Activated CD4-positive, alpha-beta memory T cell treated with anti-CD3 and anti-CD28 coated beads, Interleukin-2, amount 10 ng/mL, durations not matched to agents 7 days and 5 days (primary cell): ENCODE measurements at regions not wholly inside any gene's neighbourhood (a gene's known extent, or its start where the extent isn't known, plus 50 kb on each side); places are given as distances from the start of the nearest gene placed in this dataset.

ENCODE experiments used
- CTCF ChIA-PET: fragments of 350-600 bp; sonication (Branson Sonifier 250); formaldehyde crosslinking; loops from one replicate; lab custom pipeline; 2021; ENCODE audit warnings: antibody characterized with exemption, inconsistent platforms; lab: Charles Lee
- POLR2A ChIA-PET: fragments of 350-600 bp; sonication (Branson Sonifier 250); formaldehyde crosslinking; loops from one replicate; lab custom pipeline; 2021; ENCODE audit warnings: antibody characterized with exemption; lab: Charles Lee
- DNase-seq: peaks from one replicate; pipeline ENCODE4 v3.0.0-alpha.2; 2020
- H3K27ac Mint-ChIP-seq: one replicate; pipeline ENCODE4 v1.8.0; 2021; ENCODE audit warnings: mild to moderate bottlenecking, mixed read lengths
- H3K27me3 Mint-ChIP-seq: one replicate; pipeline ENCODE4 v1.8.0; 2021; ENCODE audit warnings: mixed read lengths
- H3K36me3 Mint-ChIP-seq: one replicate; pipeline ENCODE4 v1.8.0; 2021; ENCODE audit warnings: low read depth, mixed read lengths
- H3K4me1 Mint-ChIP-seq: one replicate; pipeline ENCODE4 v1.8.0; 2021; ENCODE audit warnings: mixed read lengths
- H3K4me3 Mint-ChIP-seq: one replicate; pipeline ENCODE4 v1.8.0; 2021; ENCODE audit warnings: mild to moderate bottlenecking, mixed read lengths
- H3K9me3 Mint-ChIP-seq: one replicate; pipeline ENCODE4 v1.8.0; 2021; ENCODE audit warnings: mixed read lengths

DNA sequence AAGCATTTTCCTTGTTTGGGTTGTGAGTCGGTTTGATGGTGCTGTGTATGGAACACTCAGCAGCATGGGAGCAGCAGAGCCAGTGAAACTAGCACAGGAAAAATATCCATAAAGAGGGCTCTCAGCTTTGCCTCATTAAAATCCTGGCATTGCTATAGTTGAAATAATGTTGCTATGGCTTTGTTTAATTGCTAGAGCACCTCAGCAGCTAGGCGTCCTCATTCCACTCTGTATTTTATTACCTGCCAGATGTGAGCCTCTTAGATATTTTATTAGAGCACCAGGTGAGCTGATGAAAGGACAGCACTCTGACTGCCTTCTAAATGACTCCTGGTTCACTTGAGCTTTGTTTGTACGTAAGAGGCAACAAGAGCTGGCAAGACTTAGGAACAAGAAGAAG is 232.4 kb downstream of the MTX2 start:
- POLR2A ChIA-PET, result no interaction called here
- H3K27ac Mint-ChIP-seq, result no peak overlapping the region
- H3K27me3 Mint-ChIP-seq, result peaks cover 19% of the 10 kb centered on the region
- CTCF ChIA-PET, result no interaction called here
- no peaks in the 10 kb centered on the region for H3K36me3 Mint-ChIP-seq
- H3K9me3 Mint-ChIP-seq, result no peaks in the 10 kb centered on the region
- no peak for DNase-seq
- no peaks in the 10 kb centered on the region for H3K4me1 Mint-ChIP-seq
- H3K4me3 Mint-ChIP-seq, result no peak overlapping the region

DNA sequence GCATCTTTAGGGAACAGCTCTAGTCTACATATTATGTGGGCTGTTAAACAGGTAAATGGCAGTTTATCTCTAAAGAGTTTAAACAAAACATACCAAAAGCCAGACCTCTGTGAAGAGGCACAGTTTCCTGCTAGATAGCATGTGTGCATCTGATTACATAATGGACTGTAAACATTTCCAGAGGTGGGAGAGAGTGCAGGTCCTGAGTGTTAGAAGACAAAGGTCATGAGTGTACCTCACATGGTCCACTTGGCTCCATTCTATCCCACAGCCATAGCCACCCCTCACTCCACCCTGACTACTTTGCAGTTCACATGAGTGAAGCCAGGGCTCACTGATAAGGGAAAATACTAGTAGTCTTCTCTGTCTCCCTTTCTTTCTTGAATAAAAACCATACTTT is 233.4 kb downstream of the MTX2 start:
- ChIA-PET CTCF (no interaction called here), POLR2A (no interaction called here)
- no peaks in the 10 kb centered on the region for H3K9me3 Mint-ChIP-seq
- peaks cover 19% of the 10 kb centered on the region for H3K27me3 Mint-ChIP-seq
- no peak overlapping the region for H3K4me3 Mint-ChIP-seq
- H3K27ac Mint-ChIP-seq, result no peak overlapping the region
- no peak for DNase-seq
- H3K4me1 Mint-ChIP-seq, result no peaks in the 10 kb centered on the region
- H3K36me3 Mint-ChIP-seq, result no peaks in the 10 kb centered on the region

DNA sequence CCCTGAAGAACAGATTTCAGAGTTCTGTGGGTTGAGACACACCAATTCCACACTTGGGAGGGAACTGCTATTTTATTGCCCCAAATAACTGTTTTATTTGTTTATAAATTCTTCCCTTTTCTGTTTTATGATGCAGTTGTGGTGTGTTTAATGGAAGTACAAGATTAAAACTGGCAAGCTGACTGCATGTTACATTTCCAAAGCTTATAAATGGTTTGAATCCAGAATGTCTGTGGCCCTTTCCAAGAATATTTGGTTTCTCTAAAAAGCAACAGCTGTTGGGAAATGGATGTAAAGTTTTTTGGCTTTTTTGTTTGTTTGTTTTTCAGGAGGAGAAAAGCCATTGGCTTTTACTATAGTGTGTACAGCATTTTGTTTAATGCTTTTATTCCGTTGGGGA is 234.5 kb downstream of the MTX2 start:
- no peaks in the 10 kb centered on the region for H3K9me3 Mint-ChIP-seq
- no peaks in the 10 kb centered on the region for H3K36me3 Mint-ChIP-seq
- ChIA-PET CTCF (interaction anchor here (0.9 kb wide), 1 partner anchor 14 kb away, joined by 3 read pairs; no protein-coding TSS in a partner anchor), POLR2A (no interaction called here)
- no peak for DNase-seq
- no peak overlapping the region for H3K4me3 Mint-ChIP-seq
- no peak overlapping the region for H3K27ac Mint-ChIP-seq
- peaks cover 7% of the 10 kb centered on the region for H3K4me1 Mint-ChIP-seq
- peaks cover 15% of the 10 kb centered on the region for H3K27me3 Mint-ChIP-seq

DNA sequence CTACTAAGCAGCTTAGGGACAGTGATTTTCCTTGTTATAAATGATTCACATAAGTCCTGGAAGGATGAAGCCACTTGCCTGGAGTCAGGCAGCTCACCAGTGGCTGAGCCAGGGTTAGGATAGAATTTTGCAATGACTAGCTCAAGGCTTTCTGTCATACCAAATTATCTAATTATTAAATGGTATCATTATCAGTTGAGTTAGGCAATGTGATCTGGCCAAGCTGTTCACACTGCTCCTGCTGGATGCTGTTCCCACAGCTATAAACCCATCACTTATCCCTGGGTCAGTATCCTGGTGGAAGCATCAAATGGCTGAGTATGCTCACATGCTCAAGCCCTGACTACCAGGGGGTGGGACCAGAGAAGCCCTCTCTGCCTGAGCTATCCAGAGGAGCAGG is 235.2 kb downstream of the MTX2 start:
- Mint-ChIP-seq H3K4me1 (peaks cover 12% of the 10 kb centered on the region), H3K27me3 (peaks cover 15% of the 10 kb centered on the region), H3K4me3 (no peak overlapping the region), H3K27ac (no peak overlapping the region), H3K9me3 (no peaks in the 10 kb centered on the region), H3K36me3 (no peaks in the 10 kb centered on the region)
- no peak for DNase-seq
- POLR2A ChIA-PET, result no interaction called here
- CTCF ChIA-PET, result interaction anchor here (0.9 kb wide), 1 partner anchor 14 kb away, joined by 3 read pairs; no protein-coding TSS in a partner anchor

DNA sequence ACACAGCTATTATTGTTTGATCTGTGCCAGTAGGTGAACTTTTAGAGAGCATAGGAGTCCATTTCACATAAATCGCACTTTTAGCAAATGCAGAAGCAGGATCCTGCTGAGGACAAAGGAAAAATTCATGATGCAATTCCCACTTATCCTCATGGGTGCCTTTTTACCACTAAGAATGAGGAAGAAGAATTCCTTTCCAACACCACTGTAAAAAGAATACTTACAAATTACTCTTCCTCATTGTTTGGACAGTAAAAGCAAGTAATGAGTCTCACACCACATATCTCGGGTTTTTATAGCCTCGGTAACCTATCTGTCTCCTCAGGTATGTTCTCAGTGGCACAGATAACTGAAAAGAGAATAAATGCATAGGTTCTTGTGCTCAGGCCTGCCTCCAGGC is 238.5 kb downstream of the MTX2 start:
- no peak overlapping the region for H3K27ac Mint-ChIP-seq
- no peaks in the 10 kb centered on the region for H3K9me3 Mint-ChIP-seq
- peaks cover 5% of the 10 kb centered on the region for H3K27me3 Mint-ChIP-seq
- ChIA-PET POLR2A (no interaction called here), CTCF (no interaction called here)
- no peak for DNase-seq
- peaks cover 12% of the 10 kb centered on the region for H3K4me1 Mint-ChIP-seq
- H3K36me3 Mint-ChIP-seq, result no peaks in the 10 kb centered on the region
- no peak overlapping the region for H3K4me3 Mint-ChIP-seq

DNA sequence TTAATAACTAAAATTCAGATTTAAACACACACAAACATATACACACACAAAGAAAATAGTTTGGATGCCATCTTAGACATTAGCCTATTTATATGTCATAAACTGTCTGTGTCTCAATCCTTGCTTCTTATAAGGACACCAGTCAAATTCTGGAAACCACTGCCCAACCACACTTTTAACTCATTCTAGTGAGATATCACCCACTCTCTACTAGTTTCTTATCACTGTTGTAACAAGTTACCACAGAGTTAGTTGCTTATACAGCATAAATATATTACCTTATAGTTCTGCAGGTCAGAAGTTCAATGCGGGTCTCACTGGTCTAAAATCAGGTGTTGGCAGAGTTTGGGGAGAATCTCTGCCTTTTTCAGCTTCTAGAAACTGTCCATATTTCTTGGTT is 239.1 kb downstream of the MTX2 start:
- no peaks in the 10 kb centered on the region for H3K9me3 Mint-ChIP-seq
- ChIA-PET CTCF (no interaction called here), POLR2A (no interaction called here)
- no peak for DNase-seq
- peaks cover 4% of the 10 kb centered on the region for H3K27me3 Mint-ChIP-seq
- no peak overlapping the region for H3K4me3 Mint-ChIP-seq
- no peak overlapping the region for H3K27ac Mint-ChIP-seq
- H3K4me1 Mint-ChIP-seq, result peaks cover 12% of the 10 kb centered on the region
- no peaks in the 10 kb centered on the region for H3K36me3 Mint-ChIP-seq

DNA sequence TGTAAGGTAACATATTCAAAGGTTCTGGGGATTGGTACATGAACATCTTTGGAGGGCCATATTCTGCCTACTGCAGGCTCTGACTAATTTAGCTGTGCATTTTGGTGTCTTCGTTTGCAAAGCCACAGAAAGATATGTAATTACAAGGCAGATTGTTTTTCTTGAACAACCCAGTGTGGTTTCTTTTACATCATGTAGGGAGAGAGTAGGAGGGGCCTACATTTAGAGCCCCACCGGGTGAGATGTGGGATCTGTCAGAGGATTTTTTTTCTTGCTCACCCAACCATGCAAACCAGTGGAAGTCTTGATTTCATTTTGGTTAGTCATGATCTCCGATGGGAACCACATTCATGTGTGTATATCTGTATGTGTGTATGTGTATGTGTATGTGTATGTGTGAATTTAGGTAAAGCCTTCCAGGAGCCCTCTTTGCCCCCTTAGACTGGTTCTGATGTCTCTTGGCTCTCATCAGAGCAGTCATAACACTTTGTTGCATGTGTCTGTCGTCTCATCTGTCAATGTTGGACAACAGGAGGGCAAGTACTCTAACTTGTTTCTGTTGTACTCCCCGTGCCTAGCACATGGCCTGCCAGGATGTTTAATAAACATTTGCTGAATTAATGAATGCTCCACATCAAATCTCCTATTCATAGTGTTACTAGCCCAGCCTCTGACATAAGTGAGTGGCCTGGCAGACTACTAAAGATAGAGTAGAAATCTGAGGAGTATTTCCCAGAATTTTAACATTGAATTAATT is 239.9 kb downstream of the MTX2 start:
- Mint-ChIP-seq H3K4me3 (no peak overlapping the region), H3K4me1 (peaks cover 12% of the 10 kb centered on the region), H3K27me3 (no peaks in the 10 kb centered on the region), H3K27ac (no peak overlapping the region), H3K9me3 (no peaks in the 10 kb centered on the region), H3K36me3 (no peaks in the 10 kb centered on the region)
- ChIA-PET POLR2A (no interaction called here), CTCF (no interaction called here)
- DNase-seq, result no peak

DNA sequence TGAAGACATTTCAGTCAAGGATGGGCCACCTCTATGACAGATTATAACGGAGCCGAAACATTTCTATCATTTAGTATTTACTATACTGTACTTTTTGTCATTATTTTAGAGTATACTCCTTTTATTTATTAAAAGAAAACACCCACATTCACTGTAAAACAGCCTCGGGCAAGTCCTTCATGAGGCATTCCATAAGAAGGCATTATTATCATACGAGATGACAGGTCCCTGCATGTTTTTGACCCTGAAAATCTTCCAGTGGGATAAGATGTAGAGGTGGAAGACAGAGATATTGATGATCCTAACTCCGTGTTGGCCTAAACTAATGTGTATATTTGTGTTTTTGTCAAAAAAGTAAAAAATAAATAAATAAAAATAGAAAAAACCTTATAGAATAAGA is 245.0 kb downstream of the MTX2 start:
- Mint-ChIP-seq H3K4me1 (peaks cover 14% of the 10 kb centered on the region), H3K9me3 (no peaks in the 10 kb centered on the region), H3K36me3 (no peaks in the 10 kb centered on the region), H3K4me3 (no peak overlapping the region), H3K27ac (no peak overlapping the region), H3K27me3 (peaks cover 6% of the 10 kb centered on the region)
- ChIA-PET CTCF (interaction anchor here (1.1 kb wide), 1 partner anchor 40 kb away, joined by 3 read pairs; no protein-coding TSS in a partner anchor), POLR2A (no interaction called here)
- DNase-seq, result no peak

DNA sequence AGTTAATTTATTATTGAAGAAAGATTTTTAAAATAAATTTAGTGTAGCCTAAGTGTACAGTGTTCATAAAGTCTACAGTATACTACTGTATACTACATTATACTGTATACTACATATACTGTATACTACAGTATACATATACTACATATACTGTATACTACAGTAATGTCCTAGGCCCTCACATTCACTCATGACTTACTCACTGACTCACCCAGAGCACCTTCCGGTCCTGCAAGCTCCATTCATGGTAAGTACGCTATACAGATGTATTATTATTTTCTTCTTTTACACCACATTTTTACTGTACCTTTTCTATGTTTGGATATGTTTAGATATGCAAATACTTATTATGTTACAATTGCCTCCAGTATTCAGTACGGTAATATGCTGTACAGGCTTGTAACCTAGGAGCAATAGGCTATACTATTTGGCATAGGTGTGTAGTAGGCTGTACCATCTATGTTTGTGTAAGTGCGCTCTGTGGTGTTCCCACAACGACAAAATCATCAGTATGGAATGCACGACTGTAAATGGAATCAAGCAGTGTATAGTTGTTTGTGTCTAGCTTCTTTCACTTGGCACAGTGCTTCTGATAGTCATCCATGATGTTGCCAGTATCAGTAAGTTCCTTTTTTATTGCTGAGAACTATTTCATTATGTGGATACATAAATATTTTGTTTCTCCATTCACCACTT is 245.7 kb downstream of the MTX2 start:
- no peaks in the 10 kb centered on the region for H3K36me3 Mint-ChIP-seq
- ChIA-PET POLR2A (no interaction called here), CTCF (interaction anchor here (1.1 kb wide), 1 partner anchor 39 kb away, joined by 3 read pairs; no protein-coding TSS in a partner anchor)
- H3K27ac Mint-ChIP-seq, result no peak overlapping the region
- no peak for DNase-seq
- H3K9me3 Mint-ChIP-seq, result no peaks in the 10 kb centered on the region
- peaks cover 6% of the 10 kb centered on the region for H3K27me3 Mint-ChIP-seq
- H3K4me3 Mint-ChIP-seq, result no peak overlapping the region
- peaks cover 13% of the 10 kb centered on the region for H3K4me1 Mint-ChIP-seq

DNA sequence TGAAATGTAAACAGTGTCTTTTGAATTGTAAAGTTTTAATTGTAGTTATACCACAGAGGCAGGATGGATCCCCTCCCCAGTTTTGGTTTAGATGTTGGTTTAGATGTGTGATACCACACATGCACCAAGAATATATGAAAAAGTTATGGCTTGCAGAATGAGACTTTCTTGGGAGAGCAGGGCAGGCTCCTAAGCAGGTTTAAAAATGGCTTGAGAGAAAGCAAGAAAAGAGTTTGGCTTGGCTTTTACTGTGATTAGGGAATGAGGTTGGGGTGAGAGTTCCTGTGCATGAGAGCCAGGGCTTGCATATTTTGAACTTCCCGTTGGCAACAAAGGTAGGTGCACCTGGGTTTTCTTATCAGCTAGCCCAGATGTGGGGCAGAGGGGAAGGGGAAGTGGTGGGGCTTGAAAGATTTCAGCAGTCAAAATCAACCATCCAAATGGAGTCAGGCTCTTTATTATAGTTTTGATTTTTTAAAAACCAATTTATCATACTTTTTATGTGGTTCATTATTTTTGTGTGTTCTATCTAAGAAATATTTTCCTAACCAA is 246.9 kb downstream of the MTX2 start:
- no peak for DNase-seq
- POLR2A ChIA-PET, result no interaction called here

DNA sequence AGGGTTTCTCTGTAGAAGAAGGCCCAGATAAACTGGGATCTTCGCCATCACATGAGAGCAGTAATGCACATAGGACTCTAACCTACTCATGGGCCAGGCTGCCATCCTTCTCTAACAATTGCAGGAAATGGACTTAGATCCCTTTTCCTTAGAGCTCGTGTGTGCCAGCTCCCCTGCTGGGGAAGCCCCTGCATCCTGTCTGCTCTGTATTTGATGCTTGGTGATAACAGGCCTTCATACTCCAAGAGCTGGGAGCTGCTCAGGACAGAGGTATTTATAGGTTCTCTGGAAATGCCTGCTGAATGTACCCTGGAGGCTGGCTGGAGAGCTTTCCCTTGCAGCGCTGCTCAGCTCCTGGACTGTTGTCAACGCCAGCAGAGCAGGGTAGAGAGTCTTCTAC is 249.6 kb downstream of the MTX2 start:
- Mint-ChIP-seq H3K4me1 (peaks cover 13% of the 10 kb centered on the region), H3K4me3 (no peak overlapping the region), H3K27me3 (peaks cover 10% of the 10 kb centered on the region), H3K36me3 (no peaks in the 10 kb centered on the region), H3K27ac (no peak overlapping the region), H3K9me3 (no peaks in the 10 kb centered on the region)
- CTCF ChIA-PET, result interaction anchor here (0.6 to 1.8 kb wide), 3 partner anchors 36 to 133 kb away, joined by 3 to 6 read pairs (median 4); no protein-coding TSS in a partner anchor
- DNase-seq, result no peak
- POLR2A ChIA-PET, result no interaction called here

More for the DNA sequence above, 246.9 kb downstream of the MTX2 start:
- no peaks in the 10 kb centered on the region for H3K9me3 Mint-ChIP-seq
- no peaks in the 10 kb centered on the region for H3K36me3 Mint-ChIP-seq
- no peak overlapping the region for H3K4me3 Mint-ChIP-seq
- CTCF ChIA-PET, result no interaction called here
- H3K27ac Mint-ChIP-seq, result no peak overlapping the region
- peaks cover 13% of the 10 kb centered on the region for H3K4me1 Mint-ChIP-seq
- H3K27me3 Mint-ChIP-seq, result peaks cover 6% of the 10 kb centered on the region

DNA sequence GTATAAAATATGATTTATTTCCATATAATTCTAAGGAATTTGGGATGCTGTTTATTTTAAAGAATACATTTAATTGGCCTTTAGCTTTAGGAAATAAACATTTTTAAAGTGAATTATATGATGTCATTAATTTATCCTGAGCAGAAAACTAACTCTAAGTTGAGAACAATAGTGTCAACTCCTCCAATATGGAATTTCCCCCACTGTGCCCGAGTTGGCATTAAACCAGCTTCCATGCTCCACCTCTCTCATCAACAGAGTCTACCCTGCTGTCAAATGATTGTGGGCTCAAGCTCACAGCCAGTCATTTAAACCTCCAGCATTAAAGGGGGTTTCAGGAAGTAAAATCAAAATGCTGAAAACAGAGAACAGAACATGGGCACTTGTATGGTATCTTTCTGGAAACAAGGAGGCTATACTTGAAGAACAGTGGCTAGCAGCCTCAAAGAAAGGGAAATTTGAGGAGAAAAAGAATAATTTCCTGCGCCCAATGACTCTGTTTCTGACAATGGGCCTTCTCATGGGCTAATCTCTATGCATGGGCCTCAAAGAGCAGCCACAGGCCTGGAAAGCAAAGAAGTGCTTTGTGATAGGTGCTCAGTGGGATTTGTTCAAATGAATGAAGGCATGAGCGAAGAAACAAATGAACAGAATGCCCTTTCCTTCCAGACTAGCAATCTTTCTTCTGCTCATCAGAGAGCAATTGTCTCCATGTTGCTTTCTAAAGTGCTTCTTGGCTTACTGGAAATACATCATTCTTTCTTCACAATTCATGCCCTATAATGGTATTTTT is 252.8 kb downstream of the MTX2 start:
- no peak for DNase-seq
- CTCF ChIA-PET, result interaction anchor here (1.4 kb wide), 1 partner anchor 33 kb away, joined by 4 read pairs; no protein-coding TSS in a partner anchor

More for the DNA sequence above, 252.8 kb downstream of the MTX2 start:
- H3K4me1 Mint-ChIP-seq, result no peaks in the 10 kb centered on the region
- H3K36me3 Mint-ChIP-seq, result no peaks in the 10 kb centered on the region
- H3K27ac Mint-ChIP-seq, result no peak overlapping the region
- POLR2A ChIA-PET, result no interaction called here
- no peak overlapping the region for H3K4me3 Mint-ChIP-seq
- peaks cover 10% of the 10 kb centered on the region for H3K27me3 Mint-ChIP-seq
- no peaks in the 10 kb centered on the region for H3K9me3 Mint-ChIP-seq
